Stomach (tissue), 8 donors: ENCODE measurements at regions not wholly inside any gene's neighbourhood (a gene's known extent, or its start where the extent isn't known, plus 50 kb on each side); places are given as distances from the start of the nearest gene placed in this dataset.

ENCODE experiments used
- DNase-seq, 2 donors: peaks; one replicate each; pipeline versions ENCODE4 v3.0.0 to v3.0.0-alpha.2; 2013 to 2019
- H3K27ac ChIP-seq, 5 donors: fragments of 200-600 bp in 4 of 5; sonication (generic) in 4 of 5; one replicate each; pipeline ENCODE4 v1.5.1; 2013 to 2019; ENCODE audit warnings: mild to moderate bottlenecking in 1 of 5, moderate library complexity in 1 of 5
- H3K27me3 ChIP-seq, 3 donors: fragments of 200-600 bp; sonication (generic); one replicate each; pipeline ENCODE4 v1.5.1; 2017 to 2019; ENCODE audit warnings: mixed run types in 1 of 3
- H3K36me3 ChIP-seq, 4 donors: fragments of 200-600 bp; sonication (generic); 1 replicate in 3 of 4; 2 replicates in 1 of 4; pipeline ENCODE4 v1.5.1; 2016 to 2019
- H3K4me1 ChIP-seq, 4 donors: fragments of 200-600 bp; sonication (generic); one replicate each; pipeline ENCODE4 v1.5.1; 2016 to 2019
- H3K4me3 ChIP-seq, 4 donors: fragments of 200-600 bp; sonication (generic) in 3 of 4; one replicate each; pipeline ENCODE4 v1.5.1; 2016 to 2019; ENCODE audit warnings: mild to moderate bottlenecking in 1 of 4
- H3K9me3 ChIP-seq, 4 donors: fragments of 200-600 bp; sonication (generic); one replicate each; pipeline ENCODE4 v1.5.1; 2016 to 2019
- CTCF ChIP-seq, 7 experiments: fragments of 450-650 bp in 4 of 7; fragments of 200-600 bp in 3 of 7; sonication (generic) in 3 of 7; IDR thresholded peaks; one replicate each; pipeline ENCODE4 v1.5.1; 2016 to 2019; ENCODE audit warnings: antibody characterized with exemption in 7 of 7, control low read depth in 2 of 7, mild to moderate bottlenecking in 1 of 7
- EP300 ChIP-seq: sonication (generic); formaldehyde crosslinking; IDR thresholded peaks from one replicate; pipeline ENCODE4 v1.6.1; 2017; ENCODE audit warnings: antibody characterized with exemption
- POLR2A ChIP-seq, 4 donors: fragments of 450-650 bp; IDR thresholded peaks; one replicate each; pipeline ENCODE4 v1.6.1; 2016; ENCODE audit warnings: antibody characterized with exemption in 4 of 4, control low read depth in 2 of 4, mild to moderate bottlenecking in 1 of 4, moderate library complexity in 1 of 4
- POLR2AphosphoS5 ChIP-seq, 3 donors: sonication (generic); formaldehyde crosslinking; IDR thresholded peaks; one replicate each; pipeline ENCODE4 v1.6.1; 2016; ENCODE audit warnings: antibody characterized with exemption in 3 of 3
- WGBS, 5 donors: extraction: QIAGEN DNeasy Blood & Tissue Kit in 3 of 5; methylation state at CpG; one replicate each; pipeline versions ENCODE4 v1.1.5 to v1.1.7; 2013 to 2018; 5-methylcytosine and 5-hydroxymethylcytosine counted together
- intact Hi-C: fragments of 100-400 bp; cut with DNase I; formaldehyde crosslinking; loops from one replicate; pipeline ENCODE4 v1.15.1; 2023; ENCODE audit warnings: low total_unique reads
- donor health status: healthy with polysubstance abuse.
- donor health status: Bipolar disorder and iron deficiency.
- donor health status: healthy.

- no peaks in the 10 kb centered on the region for H3K27me3 ChIP-seq
- DNase-seq: no peak
- no peak overlapping the region for H3K4me3 ChIP-seq
- H3K9me3 ChIP-seq: no peaks in the 10 kb centered on the region
- H3K27ac ChIP-seq: no peak overlapping the region
- H3K36me3 ChIP-seq: no peaks in the 10 kb centered on the region
- WGBS, 5 donors: 86 to 100% (median 96%) methylated on average over 1 of the region's 1 CpG
- peaks cover 25 to 30% (median 29%) of the 10 kb centered on the region in 4 donors for H3K4me1 ChIP-seq
- intact Hi-C loops: no loop called here
- TF ChIP-seq POLR2AphosphoS5 (IDR thresholded peaks at IDR 0.05): no peak
- TF ChIP-seq CTCF (IDR thresholded peaks at IDR 0.05): no peak
- TF ChIP-seq POLR2A (IDR thresholded peaks at IDR 0.05): no peak
- no peak for TF ChIP-seq EP300
Measured at GRCh38 chr1:229056046-229056445, 214.9 kb upstream of the RAB4A start.

- peak; percentile 27 to 74 for DNase-seq
- WGBS, 5 donors: 29 to 64% (median 44%) methylated on average over 11 of the region's 11 CpGs
- peaks cover 25 to 40% (median 29%) of the 10 kb centered on the region in 4 donors for H3K4me1 ChIP-seq
- intact Hi-C loops: no loop called here
- H3K36me3 ChIP-seq: no peaks in the 10 kb centered on the region
- no peaks in the 10 kb centered on the region for H3K27me3 ChIP-seq
- no peaks in the 10 kb centered on the region for H3K9me3 ChIP-seq
- no peak overlapping the region for H3K4me3 ChIP-seq
- H3K27ac ChIP-seq: peak overlapping the region; percentile 26 to 73 (median 56)
- TF ChIP-seq POLR2AphosphoS5 (IDR thresholded peaks at IDR 0.05): no peak
- TF ChIP-seq POLR2A (IDR thresholded peaks at IDR 0.05): no peak
- TF ChIP-seq CTCF (IDR thresholded peaks at IDR 0.05): no peak
- TF ChIP-seq EP300: no peak
Measured at GRCh38 chr1:229058111-229058561, 212.8 kb upstream of the RAB4A start.

DNA sequence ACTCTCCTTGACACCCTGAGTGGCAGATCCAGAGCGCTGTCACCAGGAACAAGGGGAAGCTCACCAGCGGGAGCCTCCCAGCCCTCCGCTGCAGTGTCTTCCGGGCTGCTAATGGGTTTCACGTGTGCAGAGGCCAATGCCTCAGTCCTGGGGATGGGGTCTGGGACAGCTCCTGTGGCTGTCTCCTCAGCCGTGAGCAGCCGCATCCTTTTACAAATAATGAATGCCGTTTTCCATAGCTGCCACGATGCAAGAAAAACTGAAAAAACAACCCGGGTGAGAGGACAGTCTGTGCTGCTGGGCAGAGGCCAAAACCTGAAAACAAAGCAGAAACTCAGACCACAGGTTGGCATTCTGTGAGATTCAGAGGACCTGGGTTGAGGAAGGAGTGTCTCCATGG, 212.2 kb upstream of the RAB4A start:
- TF ChIP-seq EP300 (no peak), POLR2AphosphoS5 (IDR thresholded peaks at IDR 0.05) (no peak), CTCF (IDR thresholded peaks at IDR 0.05) (no peak), POLR2A (IDR thresholded peaks at IDR 0.05) (no peak)
- 22 to 62% (median 34%) methylated on average over 10 of the region's 10 CpGs for WGBS, 5 donors

DNA sequence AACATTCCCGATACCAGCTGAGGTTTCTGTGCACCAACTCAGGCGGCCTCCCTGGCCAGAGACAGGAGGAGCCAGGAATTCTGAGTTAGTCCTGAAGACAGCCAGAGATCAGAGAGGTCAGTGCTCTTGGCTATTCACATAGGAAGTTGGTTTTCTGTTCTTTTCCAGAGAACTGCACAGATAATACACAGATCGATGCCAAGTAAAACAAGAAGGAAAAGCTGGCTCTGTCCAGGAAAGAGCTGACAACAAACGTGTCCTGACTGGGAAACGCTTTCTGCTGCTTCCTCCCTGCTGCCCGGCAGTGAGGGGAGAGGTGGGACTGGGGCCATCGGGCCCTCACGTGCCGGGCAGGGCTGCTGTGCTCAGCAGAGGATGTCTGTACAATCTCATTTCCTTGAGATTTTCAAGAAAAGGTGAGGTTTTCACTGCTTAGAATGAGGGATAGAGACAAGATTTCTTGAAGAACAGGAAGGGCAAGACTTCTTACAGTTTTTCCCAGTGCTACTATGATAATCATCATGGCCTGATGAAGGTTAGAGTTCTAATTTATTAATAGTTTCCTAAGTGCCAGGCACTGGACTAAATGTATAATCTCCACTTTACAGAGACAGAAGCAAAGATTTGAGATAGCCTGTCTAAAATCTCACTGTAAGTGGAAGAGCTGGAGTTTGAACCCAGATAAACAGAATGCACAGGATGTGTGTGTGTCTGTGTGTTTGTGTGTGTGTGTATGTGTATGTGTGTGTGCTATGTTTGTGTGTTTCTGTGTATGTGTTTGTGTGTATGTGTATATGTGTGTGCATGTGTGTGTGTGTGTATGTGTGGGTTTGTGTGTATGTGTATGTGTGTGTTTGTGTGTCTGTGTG, 211.0 kb upstream of the RAB4A start:
- TF ChIP-seq CTCF (IDR thresholded peaks at IDR 0.05) (no peak), POLR2A (IDR thresholded peaks at IDR 0.05) (no peak), POLR2AphosphoS5 (IDR thresholded peaks at IDR 0.05) (peak in 2 of 3 donors; percentile 50 to 61), EP300 (peak; percentile 54)
- 11 to 23% (median 16%) methylated on average over 9 of the region's 9 CpGs for WGBS, 5 donors
- H3K4me3 ChIP-seq: no peak overlapping the region
- no peaks in the 10 kb centered on the region for H3K36me3 ChIP-seq
- H3K27me3 ChIP-seq: no peaks in the 10 kb centered on the region
- peak in 1 of 2 donors; percentile 69 for DNase-seq
- H3K27ac ChIP-seq: peak overlapping the region in 4 of 5 donors; percentile 5 to 73 (median 60)
- no peaks in the 10 kb centered on the region for H3K9me3 ChIP-seq
- intact Hi-C loops: no loop called here
- H3K4me1 ChIP-seq: peaks cover 25 to 41% (median 34%) of the 10 kb centered on the region in 4 donors

More for the DNA sequence above, 212.2 kb upstream of the RAB4A start:
- H3K4me3 ChIP-seq: no peak overlapping the region
- DNase-seq: peak in 1 of 2 donors; percentile 56
- no peaks in the 10 kb centered on the region for H3K9me3 ChIP-seq
- peak overlapping the region; percentile 35 to 73 (median 56) for H3K27ac ChIP-seq
- intact Hi-C loops: no loop called here
- H3K4me1 ChIP-seq: peaks cover 25 to 40% (median 29%) of the 10 kb centered on the region in 4 donors
- no peaks in the 10 kb centered on the region for H3K27me3 ChIP-seq
- H3K36me3 ChIP-seq: no peaks in the 10 kb centered on the region
